ENCODE measurements at regions not wholly inside any gene's neighbourhood (a gene's known extent, or its start where the extent isn't known, plus 50 kb on each side); places are given as distances from the start of the nearest gene placed in this dataset.

- H3K14ac ChIP-seq (ENCODE audit: low read length in 2 of 2): no peak overlapping the region
- H3K4me3 ChIP-seq (ENCODE audit: insufficient read depth in 1 of 2, low read depth in 1 of 2, low read length in 2 of 2): no peak overlapping the region
- H3K4me1 ChIP-seq (ENCODE audit: control insufficient read depth, insufficient read depth, low read depth, low read length): no peaks in the 10 kb centered on the region
- H3K4me2 ChIP-seq (ENCODE audit: low read length, poor library complexity, severe bottlenecking): no peak overlapping the region
- no peak overlapping the region for H2AFZ ChIP-seq (ENCODE audit: low read depth, low read length)
- no peak overlapping the region for H2BK5ac ChIP-seq (ENCODE audit: low read depth, low read length, poor library complexity, severe bottlenecking)
- H3K79me1 ChIP-seq (replicated peaks; ENCODE audit: low read length, poor library complexity, severe bottlenecking): no peaks in the 10 kb centered on the region
- WGBS: 90% methylated on average over 3 of the region's 3 CpGs
- H3K9me3 ChIP-seq (ENCODE audit: control insufficient read depth, low read length): peaks cover 33% of the 10 kb centered on the region
- H3K23ac ChIP-seq (ENCODE audit: low read length in 2 of 2): no peak overlapping the region
- H2BK120ac ChIP-seq (ENCODE audit: low read depth, low read length): no peak overlapping the region
- H3K36me3 ChIP-seq (ENCODE audit: control insufficient read depth in 1 of 2, insufficient read depth in 2 of 2, low read depth in 1 of 2, low read length in 2 of 2): no peaks in the 10 kb centered on the region
- H3K18ac ChIP-seq (ENCODE audit: low read depth in 1 of 2, low read length in 2 of 2): no peak overlapping the region
- H3K27ac ChIP-seq (ENCODE audit: low read length, poor library complexity, severe bottlenecking): no peak overlapping the region
- H2BK15ac ChIP-seq (ENCODE audit: low read depth, poor library complexity, severe bottlenecking): no peak overlapping the region
- H4K91ac ChIP-seq (ENCODE audit: low read length): no peak overlapping the region
- no peak overlapping the region for H3K4ac ChIP-seq (ENCODE audit: low read depth in 1 of 2, low read length in 2 of 2)
- H4K8ac ChIP-seq (ENCODE audit: low read length): no peak overlapping the region
- H2BK12ac ChIP-seq (ENCODE audit: low read length in 2 of 2): no peak overlapping the region
- no peak overlapping the region for H3K9ac ChIP-seq (ENCODE audit: low read length)
- no peak overlapping the region for H2AK5ac ChIP-seq (ENCODE audit: low read length, severe bottlenecking)
- H3K27me3 ChIP-seq (ENCODE audit: control insufficient read depth in 1 of 2, insufficient read depth in 1 of 2, low read length in 2 of 2): no peaks in the 10 kb centered on the region
- no peak for DNase-seq
Observed at GRCh38 chr11:24108609-24109008, 388.2 kb upstream of the LUZP2 start.

- Histone ChIP-seq H3K4ac (ENCODE audit: low read depth in 1 of 2, low read length in 2 of 2) (no peak overlapping the region), H3K14ac (ENCODE audit: low read length in 2 of 2) (no peak overlapping the region), H3K36me3 (ENCODE audit: control insufficient read depth in 1 of 2, insufficient read depth in 2 of 2, low read depth in 1 of 2, low read length in 2 of 2) (no peaks in the 10 kb centered on the region), H3K27ac (ENCODE audit: low read length, poor library complexity, severe bottlenecking) (no peak overlapping the region), H3K27me3 (ENCODE audit: control insufficient read depth in 1 of 2, insufficient read depth in 1 of 2, low read length in 2 of 2) (no peaks in the 10 kb centered on the region), H3K18ac (ENCODE audit: low read depth in 1 of 2, low read length in 2 of 2) (no peak overlapping the region), H2AFZ (ENCODE audit: low read depth, low read length) (no peak overlapping the region), H4K91ac (ENCODE audit: low read length) (no peak overlapping the region), H3K4me3 (ENCODE audit: insufficient read depth in 1 of 2, low read depth in 1 of 2, low read length in 2 of 2) (no peak overlapping the region), H4K8ac (ENCODE audit: low read length) (no peak overlapping the region), H2BK5ac (ENCODE audit: low read depth, low read length, poor library complexity, severe bottlenecking) (no peak overlapping the region), H3K9ac (ENCODE audit: low read length) (no peak overlapping the region), H3K9me3 (ENCODE audit: control insufficient read depth, low read length) (no peaks in the 10 kb centered on the region), H3K79me1 (replicated peaks; ENCODE audit: low read length, poor library complexity, severe bottlenecking) (no peaks in the 10 kb centered on the region), H3K4me2 (ENCODE audit: low read length, poor library complexity, severe bottlenecking) (no peak overlapping the region), H2AK5ac (ENCODE audit: low read length, severe bottlenecking) (no peak overlapping the region), H2BK15ac (ENCODE audit: low read depth, poor library complexity, severe bottlenecking) (no peak overlapping the region), H2BK12ac (ENCODE audit: low read length in 2 of 2) (no peak overlapping the region), H3K23ac (ENCODE audit: low read length in 2 of 2) (no peak overlapping the region), H2BK120ac (ENCODE audit: low read depth, low read length) (no peak overlapping the region), H3K4me1 (ENCODE audit: control insufficient read depth, insufficient read depth, low read depth, low read length) (no peaks in the 10 kb centered on the region)
- no peak for DNase-seq
- WGBS: 100% methylated on average over 2 of the region's 3 CpGs
Observed at GRCh38 chr11:24122291-24122690, 374.6 kb upstream of the LUZP2 start.

- H3K9ac ChIP-seq (ENCODE audit: low read length): no peak overlapping the region
- H2AFZ ChIP-seq (ENCODE audit: low read depth, low read length): no peak overlapping the region
- no peak overlapping the region for H3K23ac ChIP-seq (ENCODE audit: low read length in 2 of 2)
- no peak overlapping the region for H2AK5ac ChIP-seq (ENCODE audit: low read length, severe bottlenecking)
- no peak overlapping the region for H4K91ac ChIP-seq (ENCODE audit: low read length)
- H4K8ac ChIP-seq (ENCODE audit: low read length): no peak overlapping the region
- H2BK120ac ChIP-seq (ENCODE audit: low read depth, low read length): no peak overlapping the region
- no peaks in the 10 kb centered on the region for H3K9me3 ChIP-seq (ENCODE audit: control insufficient read depth, low read length)
- H2BK5ac ChIP-seq (ENCODE audit: low read depth, low read length, poor library complexity, severe bottlenecking): no peak overlapping the region
- H3K4me3 ChIP-seq (ENCODE audit: insufficient read depth in 1 of 2, low read depth in 1 of 2, low read length in 2 of 2): no peak overlapping the region
- H3K27ac ChIP-seq (ENCODE audit: low read length, poor library complexity, severe bottlenecking): no peak overlapping the region
- no peak overlapping the region for H2BK12ac ChIP-seq (ENCODE audit: low read length in 2 of 2)
- no peak overlapping the region for H3K18ac ChIP-seq (ENCODE audit: low read depth in 1 of 2, low read length in 2 of 2)
- no peak overlapping the region for H3K4me2 ChIP-seq (ENCODE audit: low read length, poor library complexity, severe bottlenecking)
- H3K4me1 ChIP-seq (ENCODE audit: control insufficient read depth, insufficient read depth, low read depth, low read length): no peaks in the 10 kb centered on the region
- H3K79me1 ChIP-seq (replicated peaks; ENCODE audit: low read length, poor library complexity, severe bottlenecking): no peaks in the 10 kb centered on the region
- no peaks in the 10 kb centered on the region for H3K27me3 ChIP-seq (ENCODE audit: control insufficient read depth in 1 of 2, insufficient read depth in 1 of 2, low read length in 2 of 2)
- no peak overlapping the region for H2BK15ac ChIP-seq (ENCODE audit: low read depth, poor library complexity, severe bottlenecking)
- DNase-seq: no peak
- H3K36me3 ChIP-seq (ENCODE audit: control insufficient read depth in 1 of 2, insufficient read depth in 2 of 2, low read depth in 1 of 2, low read length in 2 of 2): no peaks in the 10 kb centered on the region
- WGBS: 93% methylated on average over 3 of the region's 4 CpGs
- no peak overlapping the region for H3K4ac ChIP-seq (ENCODE audit: low read depth in 1 of 2, low read length in 2 of 2)
- no peak overlapping the region for H3K14ac ChIP-seq (ENCODE audit: low read length in 2 of 2)
Observed at GRCh38 chr11:24124876-24125275, 372.0 kb upstream of the LUZP2 start.

- Histone ChIP-seq H3K4me3 (ENCODE audit: insufficient read depth in 1 of 2, low read depth in 1 of 2, low read length in 2 of 2) (no peak overlapping the region), H3K27me3 (ENCODE audit: control insufficient read depth in 1 of 2, insufficient read depth in 1 of 2, low read length in 2 of 2) (no peaks in the 10 kb centered on the region), H2BK15ac (ENCODE audit: low read depth, poor library complexity, severe bottlenecking) (no peak overlapping the region), H4K8ac (ENCODE audit: low read length) (no peak overlapping the region), H3K4me1 (ENCODE audit: control insufficient read depth, insufficient read depth, low read depth, low read length) (no peaks in the 10 kb centered on the region), H2BK12ac (ENCODE audit: low read length in 2 of 2) (no peak overlapping the region), H2AFZ (ENCODE audit: low read depth, low read length) (no peak overlapping the region), H3K18ac (ENCODE audit: low read depth in 1 of 2, low read length in 2 of 2) (no peak overlapping the region), H3K36me3 (ENCODE audit: control insufficient read depth in 1 of 2, insufficient read depth in 2 of 2, low read depth in 1 of 2, low read length in 2 of 2) (no peaks in the 10 kb centered on the region), H3K4ac (ENCODE audit: low read depth in 1 of 2, low read length in 2 of 2) (no peak overlapping the region), H2BK120ac (ENCODE audit: low read depth, low read length) (no peak overlapping the region), H3K9ac (ENCODE audit: low read length) (no peak overlapping the region), H3K9me3 (ENCODE audit: control insufficient read depth, low read length) (peaks cover 6% of the 10 kb centered on the region), H4K91ac (ENCODE audit: low read length) (no peak overlapping the region), H2BK5ac (ENCODE audit: low read depth, low read length, poor library complexity, severe bottlenecking) (no peak overlapping the region), H3K4me2 (ENCODE audit: low read length, poor library complexity, severe bottlenecking) (no peak overlapping the region), H3K23ac (ENCODE audit: low read length in 2 of 2) (no peak overlapping the region), H3K14ac (ENCODE audit: low read length in 2 of 2) (no peak overlapping the region), H3K79me1 (replicated peaks; ENCODE audit: low read length, poor library complexity, severe bottlenecking) (no peaks in the 10 kb centered on the region), H3K27ac (ENCODE audit: low read length, poor library complexity, severe bottlenecking) (no peak overlapping the region), H2AK5ac (ENCODE audit: low read length, severe bottlenecking) (no peak overlapping the region)
- WGBS: over 99% methylated on average over 8 of the region's 8 CpGs
- no peak for DNase-seq
Observed at GRCh38 chr11:24131698-24132097, 365.2 kb upstream of the LUZP2 start.
